Vagina (tissue), 2 donors: ENCODE measurements at regions not wholly inside any gene's neighbourhood (a gene's known extent, or its start where the extent isn't known, plus 50 kb on each side); places are given as distances from the start of the nearest gene placed in this dataset.

Experiments
- CTCF ChIP-seq, 3 experiments: fragments of 450-650 bp in 2 of 3; fragments of 200-600 bp in 1 of 3; sonication (generic) in 1 of 3; IDR thresholded peaks; one replicate each; pipeline ENCODE4 v1.5.1; 2017 to 2019; ENCODE audit warnings: antibody characterized with exemption in 3 of 3, mild to moderate bottlenecking in 2 of 3, moderate library complexity in 2 of 3
- POLR2A ChIP-seq, 2 donors: fragments of 450-650 bp; IDR thresholded peaks; one replicate each; pipeline ENCODE4 v1.6.1; 2017; ENCODE audit warnings: antibody characterized with exemption in 2 of 2, mild to moderate bottlenecking in 2 of 2, moderate library complexity in 2 of 2
- POLR2AphosphoS5 ChIP-seq, 2 donors: sonication (generic); formaldehyde crosslinking; IDR thresholded peaks; one replicate each; pipeline ENCODE4 v1.9.0; 2017; ENCODE audit warnings: antibody characterized with exemption in 2 of 2, mild to moderate bottlenecking in 2 of 2, low read depth in 1 of 2; ENCODE audit not compliant: insufficient read depth in 1 of 2

GRCh38 chr10:60555700-60556099 is 166.0 kb upstream of the ANK3 start:
- no peak for TF ChIP-seq CTCF (IDR thresholded peaks at IDR 0.05)
- TF ChIP-seq POLR2A (IDR thresholded peaks at IDR 0.05): no peak
- TF ChIP-seq POLR2AphosphoS5 (IDR thresholded peaks at IDR 0.05; ENCODE audit: insufficient read depth in 1 of 2, low read depth in 1 of 2): no peak
